Stimulated activated naive B cell treated with anti-CD40 and anti-IgM and Interleukin-4, amounts not matched to agents 10 μg/mL and 1 μg/mL and 100 μg/mL, for 72 hours (primary cell): ENCODE measurements at regions not wholly inside any gene's neighbourhood (a gene's known extent, or its start where the extent isn't known, plus 50 kb on each side); places are given as distances from the start of the nearest gene placed in this dataset.

Experiments used
- ATAC-seq, 2 donors: fragments of 150-1000 bp; cut with Tn5 transposase; replicated peaks; 2 replicates each; pipeline ENCODE4 v1.10.0; 2021; ENCODE audit warnings: moderate library complexity in 1 of 2
- DNase-seq: peaks from one replicate; pipeline ENCODE4 v3.0.0; 2021
- H3K27ac Mint-ChIP-seq: one replicate; pipeline ENCODE4 v1.8.0; 2022; ENCODE audit warnings: mild to moderate bottlenecking, mixed read lengths
- H3K27me3 Mint-ChIP-seq, 2 donors: one replicate each; pipeline ENCODE4 v1.8.0; 2022; ENCODE audit warnings: mixed read lengths in 2 of 2
- H3K36me3 Mint-ChIP-seq, 2 donors: one replicate each; pipeline ENCODE4 v1.8.0; 2022; ENCODE audit warnings: mixed read lengths in 2 of 2, mild to moderate bottlenecking in 1 of 2
- H3K4me1 Mint-ChIP-seq, 2 donors: one replicate each; pipeline ENCODE4 v1.8.0; 2022; ENCODE audit warnings: mixed read lengths in 2 of 2, mild to moderate bottlenecking in 1 of 2
- H3K4me3 Mint-ChIP-seq, 2 donors: one replicate each; pipeline ENCODE4 v1.8.0; 2022; ENCODE audit warnings: mild to moderate bottlenecking in 2 of 2, mixed read lengths in 2 of 2, moderate library complexity in 1 of 2
- H3K9me3 Mint-ChIP-seq, 2 donors: one replicate each; pipeline ENCODE4 v1.8.0; 2022; ENCODE audit warnings: mixed read lengths in 2 of 2, mild to moderate bottlenecking in 1 of 2

DNA sequence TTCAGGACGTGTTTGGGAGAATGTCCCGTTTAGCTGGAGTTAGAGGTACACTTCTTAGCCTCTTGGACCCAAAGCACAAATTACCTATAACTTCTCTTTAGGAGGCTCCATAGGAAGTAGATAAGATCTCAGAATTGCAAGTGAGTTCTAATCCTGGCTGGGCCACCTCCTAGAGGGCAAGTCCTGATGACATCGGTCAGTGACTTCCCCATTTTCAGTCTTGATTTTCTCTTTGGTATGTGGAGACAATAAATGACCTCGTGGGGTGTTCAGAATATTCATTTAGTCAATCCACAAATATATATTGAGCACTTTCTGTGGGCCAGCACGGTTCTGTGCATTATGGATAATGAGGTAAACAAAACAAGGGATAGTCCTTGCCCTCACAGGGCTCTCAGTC lies 208.6 kb downstream of the CWF19L2 start:
- DNase-seq (no peak), ATAC-seq (no peak)
- peaks cover 0 to 5% of the 10 kb centered on the region in 2 donors for H3K27me3 Mint-ChIP-seq
- H3K27ac Mint-ChIP-seq = no peak overlapping the region
- H3K9me3 Mint-ChIP-seq = peaks cover 0 to 2% of the 10 kb centered on the region in 2 donors
- H3K36me3 Mint-ChIP-seq = no peaks in the 10 kb centered on the region
- H3K4me3 Mint-ChIP-seq = no peak overlapping the region
- H3K4me1 Mint-ChIP-seq = peaks cover 0 to 2% of the 10 kb centered on the region in 2 donors

DNA sequence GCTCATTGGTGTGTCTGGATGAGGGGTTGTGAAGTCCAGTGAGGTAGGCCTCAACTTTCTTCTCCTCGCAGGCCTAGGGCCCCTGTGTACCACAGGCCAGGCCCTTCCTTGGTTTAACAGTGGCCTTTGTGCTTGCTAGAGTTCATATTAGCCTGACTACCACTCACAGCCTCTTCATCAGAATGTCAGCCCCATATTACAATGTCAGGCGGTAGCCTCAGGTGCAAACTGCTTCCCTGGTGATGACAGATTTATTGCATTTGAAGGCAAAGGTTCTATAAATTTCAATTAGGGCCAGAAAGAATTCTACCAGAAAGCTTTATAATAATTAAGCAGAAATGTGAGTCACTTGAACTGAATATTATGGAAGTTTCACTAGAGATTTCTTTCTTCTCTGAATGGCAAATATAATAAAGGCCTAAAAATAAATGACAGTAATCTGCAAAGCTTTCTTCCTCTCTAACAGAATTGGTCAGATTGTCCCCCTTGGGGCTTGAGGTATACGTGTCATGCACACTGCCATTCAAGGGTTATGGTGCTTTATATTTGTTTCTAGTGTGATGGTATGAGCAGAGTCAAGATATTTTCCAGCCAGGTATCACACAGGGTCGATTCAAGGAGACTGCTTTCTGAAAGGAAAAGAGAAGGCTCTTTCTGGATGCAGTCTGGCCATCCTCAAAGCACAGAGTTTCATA lies 210.3 kb downstream of the CWF19L2 start:
- no peaks in the 10 kb centered on the region for H3K4me1 Mint-ChIP-seq
- no peaks in the 10 kb centered on the region for H3K9me3 Mint-ChIP-seq
- H3K4me3 Mint-ChIP-seq = no peak overlapping the region
- H3K27ac Mint-ChIP-seq = no peak overlapping the region
- H3K27me3 Mint-ChIP-seq = no peaks in the 10 kb centered on the region
- ATAC-seq (no peak), DNase-seq (no peak)
- H3K36me3 Mint-ChIP-seq = no peaks in the 10 kb centered on the region

DNA sequence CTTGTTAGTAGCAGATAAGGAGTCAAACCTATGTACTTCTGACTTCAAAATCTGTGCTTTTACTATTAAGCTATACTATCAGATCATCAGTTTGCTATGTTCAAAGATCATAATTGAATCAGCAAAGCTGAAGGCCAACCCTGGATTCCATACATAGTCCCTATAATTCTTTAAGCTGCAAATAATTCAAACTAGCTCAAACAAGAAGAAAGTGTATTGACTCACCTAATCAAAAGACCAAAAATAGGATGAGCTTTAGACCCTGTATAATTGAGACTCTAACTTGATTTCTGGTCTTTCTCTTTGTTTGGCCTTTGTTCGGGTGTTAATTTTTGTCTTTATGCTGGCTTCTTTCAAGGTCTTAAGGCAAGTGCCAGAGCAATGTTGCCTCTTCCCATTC lies 213.7 kb downstream of the CWF19L2 start:
- H3K27ac Mint-ChIP-seq = no peak overlapping the region
- ATAC-seq (no peak), DNase-seq (no peak)
- no peaks in the 10 kb centered on the region for H3K27me3 Mint-ChIP-seq
- H3K9me3 Mint-ChIP-seq = no peaks in the 10 kb centered on the region
- H3K4me3 Mint-ChIP-seq = no peak overlapping the region
- no peaks in the 10 kb centered on the region for H3K36me3 Mint-ChIP-seq
- no peaks in the 10 kb centered on the region for H3K4me1 Mint-ChIP-seq

DNA sequence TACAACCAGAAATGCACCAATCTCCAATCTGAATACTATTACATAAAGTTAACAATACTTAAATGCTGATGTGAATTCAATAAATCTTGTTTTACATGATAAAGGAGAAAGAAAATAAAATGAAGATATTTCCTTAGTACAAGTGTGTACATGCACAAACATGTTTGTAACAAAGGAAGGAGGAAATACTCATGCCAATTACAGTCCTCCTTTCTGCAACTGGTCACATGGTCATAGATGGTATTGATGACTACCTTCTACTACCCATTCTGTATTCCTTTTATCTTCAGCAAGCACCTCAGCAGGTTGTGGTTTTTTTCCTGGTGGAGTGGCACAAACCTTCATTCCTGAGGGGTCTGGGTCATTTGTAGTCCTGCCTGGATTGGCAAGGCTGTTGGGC lies 214.2 kb upstream of the GUCY1A2 start:
- no peaks in the 10 kb centered on the region for H3K27me3 Mint-ChIP-seq
- H3K4me3 Mint-ChIP-seq = no peak overlapping the region
- peaks cover 9 to 10% of the 10 kb centered on the region in 2 donors for H3K9me3 Mint-ChIP-seq

DNA sequence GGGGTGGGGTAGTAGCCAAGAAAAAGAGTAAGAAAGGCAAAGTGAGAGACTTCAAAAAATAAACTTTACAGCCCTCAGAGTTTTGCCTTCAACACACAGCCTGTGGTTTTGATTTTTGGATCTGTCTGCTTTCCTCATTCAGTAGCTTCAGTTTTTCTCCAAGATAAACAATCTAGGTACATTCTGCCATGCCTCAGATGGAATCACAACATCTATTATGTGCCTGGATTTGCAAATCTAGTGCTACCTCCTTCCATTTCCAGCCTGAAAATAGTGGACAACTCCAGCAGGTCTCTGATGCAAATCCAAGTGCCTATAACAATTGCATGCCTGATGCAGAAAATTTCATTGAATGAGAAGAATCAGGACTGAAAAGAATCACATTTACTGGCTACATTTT lies 206.6 kb upstream of the GUCY1A2 start:
- ATAC-seq (no peak), DNase-seq (no peak)
- Mint-ChIP-seq H3K27ac (no peak overlapping the region), H3K4me3 (no peak overlapping the region), H3K9me3 (peaks cover 5 to 6% of the 10 kb centered on the region in 2 donors), H3K36me3 (no peaks in the 10 kb centered on the region), H3K4me1 (no peaks in the 10 kb centered on the region), H3K27me3 (no peaks in the 10 kb centered on the region)

More for the DNA sequence above, 214.2 kb upstream of the GUCY1A2 start:
- no peak for DNase-seq
- Mint-ChIP-seq H3K36me3 (no peaks in the 10 kb centered on the region), H3K4me1 (no peaks in the 10 kb centered on the region), H3K27ac (no peak overlapping the region)
- ATAC-seq = no peak

DNA sequence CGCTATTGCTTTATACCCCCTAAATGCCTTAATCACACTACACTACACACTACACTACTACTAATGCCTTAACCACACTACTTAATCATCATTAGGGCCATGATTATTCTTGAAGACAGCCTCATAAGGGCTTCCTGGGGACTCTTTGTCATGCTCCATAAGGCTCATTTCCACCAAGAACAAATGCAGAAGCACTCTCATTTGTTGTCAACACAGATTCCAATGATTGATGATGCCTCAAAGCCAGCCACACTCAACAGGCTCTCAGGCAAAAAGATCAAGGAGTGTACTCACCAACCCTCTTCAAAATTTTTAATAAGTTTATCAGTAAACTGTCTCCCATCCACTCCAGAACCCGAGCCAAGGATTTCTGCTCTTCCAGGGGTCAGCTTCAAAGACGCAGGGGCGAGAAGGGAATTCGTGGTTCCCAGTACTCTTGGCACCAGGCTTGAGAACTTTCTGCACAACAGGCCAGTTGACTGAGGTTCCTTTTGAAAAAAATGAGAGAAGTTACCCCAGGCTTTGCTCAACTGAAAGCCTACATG lies 204.7 kb upstream of the GUCY1A2 start:
- ATAC-seq (no peak), DNase-seq (no peak)
- Mint-ChIP-seq H3K4me3 (no peak overlapping the region), H3K4me1 (no peaks in the 10 kb centered on the region), H3K27me3 (no peaks in the 10 kb centered on the region), H3K27ac (no peak overlapping the region), H3K9me3 (peaks cover 1 to 2% of the 10 kb centered on the region in 2 donors), H3K36me3 (no peaks in the 10 kb centered on the region)

DNA sequence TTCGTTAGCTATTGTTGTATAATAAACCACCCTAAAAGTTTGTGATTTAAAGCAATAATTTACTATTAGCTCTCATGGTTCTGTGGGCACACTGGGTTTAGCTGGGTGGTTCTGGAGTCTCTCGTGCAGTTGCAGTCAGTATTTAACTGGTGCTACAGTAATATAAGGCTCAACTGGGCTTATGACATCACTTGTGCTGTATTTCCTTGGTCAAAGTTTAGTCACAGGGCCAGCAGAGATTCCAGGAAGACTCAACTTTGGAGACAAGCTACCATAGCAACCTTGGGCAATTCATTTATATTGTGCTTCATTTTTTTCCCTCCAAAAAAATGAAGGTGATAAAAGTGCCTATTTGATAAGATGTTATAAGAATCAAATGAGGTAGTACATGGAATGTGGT lies 204.2 kb upstream of the GUCY1A2 start:
- Mint-ChIP-seq H3K9me3 (peaks cover 0 to 1% of the 10 kb centered on the region in 2 donors), H3K4me3 (no peak overlapping the region), H3K4me1 (no peaks in the 10 kb centered on the region), H3K36me3 (no peaks in the 10 kb centered on the region), H3K27me3 (no peaks in the 10 kb centered on the region), H3K27ac (no peak overlapping the region)
- DNase-seq (no peak), ATAC-seq (no peak)

DNA sequence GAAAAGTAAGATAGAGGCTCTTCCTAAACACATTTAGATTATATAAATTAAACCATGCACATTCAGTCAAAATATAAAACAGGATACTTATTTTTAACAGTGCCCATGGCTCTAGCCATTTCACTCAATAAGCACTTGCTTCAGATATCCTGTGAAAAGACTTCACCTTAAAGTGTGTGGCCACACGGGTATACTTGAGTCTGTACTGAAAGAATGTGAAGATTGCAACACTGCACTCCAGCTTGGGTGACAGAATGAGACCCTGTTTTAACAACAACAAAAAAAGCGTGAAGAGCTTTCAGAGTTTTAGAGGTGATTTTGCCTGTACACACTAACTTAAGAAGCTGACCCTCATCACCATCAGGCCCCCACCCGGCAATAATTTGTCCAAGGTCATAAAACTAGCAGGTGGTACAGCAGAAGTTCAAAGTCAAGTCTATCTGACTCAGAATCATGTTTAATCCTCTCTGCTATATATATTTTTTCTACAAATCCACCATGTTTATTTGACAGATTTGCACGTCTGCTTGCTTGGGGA lies 203.5 kb upstream of the GUCY1A2 start:
- Mint-ChIP-seq H3K4me3 (no peak overlapping the region), H3K9me3 (peaks cover 0 to 1% of the 10 kb centered on the region in 2 donors), H3K36me3 (no peaks in the 10 kb centered on the region), H3K4me1 (no peaks in the 10 kb centered on the region), H3K27me3 (no peaks in the 10 kb centered on the region), H3K27ac (no peak overlapping the region)
- DNase-seq (no peak), ATAC-seq (no peak)

DNA sequence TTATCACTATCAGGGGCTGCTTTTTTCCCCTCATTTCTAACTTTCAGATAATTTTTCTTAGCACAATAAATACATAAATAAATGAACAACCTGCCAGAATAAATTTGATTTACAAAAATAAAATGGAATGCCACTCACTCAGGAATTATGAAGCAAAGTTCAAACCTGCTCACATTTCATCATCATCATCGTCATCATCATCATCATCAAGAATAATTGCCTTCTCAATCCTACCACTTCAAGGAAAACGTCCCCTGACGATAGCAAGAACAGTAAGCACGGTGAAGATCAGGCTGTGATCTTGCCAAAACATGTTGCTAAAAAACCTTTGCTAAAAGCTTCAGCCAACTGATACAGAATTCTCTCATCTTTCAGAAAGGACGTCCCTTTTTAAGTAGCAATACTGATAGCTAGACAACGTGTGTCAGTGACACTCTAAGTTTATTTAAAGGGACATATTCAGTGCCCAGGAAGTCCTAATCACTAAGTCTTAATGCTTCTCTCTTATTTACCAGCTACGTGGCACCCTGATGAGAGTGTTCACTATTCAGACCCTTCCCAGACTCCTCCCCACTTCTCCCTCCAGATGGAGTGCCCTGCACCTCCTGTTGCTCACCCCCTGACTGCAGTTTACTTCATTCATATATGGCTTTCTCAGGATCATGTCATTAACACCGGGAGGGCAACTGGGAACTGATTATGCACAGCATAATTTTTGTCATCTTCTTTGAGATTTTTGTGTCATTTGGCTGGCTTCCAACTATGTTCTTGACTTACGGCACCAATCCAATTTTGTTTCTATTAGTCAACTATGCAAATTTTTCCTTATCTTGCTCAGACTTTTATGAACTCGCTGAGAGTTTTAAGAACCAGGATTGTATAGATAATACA lies 200.1 kb upstream of the GUCY1A2 start:
- ATAC-seq = no peak
- DNase-seq = no peak
- Mint-ChIP-seq H3K4me1 (no peaks in the 10 kb centered on the region), H3K27me3 (no peaks in the 10 kb centered on the region), H3K36me3 (no peaks in the 10 kb centered on the region), H3K4me3 (no peak overlapping the region), H3K27ac (no peak overlapping the region), H3K9me3 (peaks cover 0 to 1% of the 10 kb centered on the region in 2 donors)

DNA sequence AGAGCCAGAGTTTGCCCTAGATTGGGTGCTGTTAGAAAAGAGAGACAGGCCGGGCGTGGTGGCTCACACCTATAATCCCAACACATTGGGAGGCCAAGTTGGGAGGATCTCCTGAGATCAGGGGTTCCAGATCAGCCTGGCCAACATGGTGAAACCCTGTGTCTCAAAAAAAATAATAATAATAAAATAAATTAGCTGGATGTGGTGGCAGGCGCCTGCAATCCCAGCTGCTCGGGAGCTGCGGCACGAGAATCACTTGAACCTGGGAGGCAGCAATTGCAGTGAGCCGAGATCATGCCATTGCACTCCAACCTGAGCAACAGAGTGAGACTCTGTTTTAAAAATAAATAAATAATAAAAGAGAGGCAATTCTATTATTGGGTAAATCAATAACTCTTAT lies 199.2 kb upstream of the GUCY1A2 start:
- H3K4me3 Mint-ChIP-seq = no peak overlapping the region

DNA sequence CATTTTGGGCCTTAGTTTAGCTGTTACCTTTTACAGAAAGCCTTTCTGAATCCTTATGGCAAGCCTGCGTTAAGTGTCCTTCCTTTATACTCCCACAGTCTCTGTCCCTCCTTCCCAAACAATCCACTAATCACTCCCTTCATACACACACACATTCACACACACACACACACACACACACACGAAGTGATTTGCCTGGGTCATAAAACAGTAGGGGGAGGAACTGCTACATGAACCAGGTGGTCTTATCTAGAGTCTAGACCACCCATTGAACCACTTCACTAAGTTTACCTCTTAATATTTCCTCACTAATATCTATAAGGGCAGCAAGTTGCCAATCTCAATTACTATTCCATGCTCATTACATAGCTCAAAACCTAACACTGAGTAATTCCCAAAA lies 196.7 kb upstream of the GUCY1A2 start:
- Mint-ChIP-seq H3K27ac (no peak overlapping the region), H3K4me3 (no peak overlapping the region)

More for the DNA sequence above, 199.2 kb upstream of the GUCY1A2 start:
- no peaks in the 10 kb centered on the region for H3K36me3 Mint-ChIP-seq
- no peaks in the 10 kb centered on the region for H3K27me3 Mint-ChIP-seq
- H3K27ac Mint-ChIP-seq = no peak overlapping the region
- no peak for ATAC-seq
- no peaks in the 10 kb centered on the region for H3K4me1 Mint-ChIP-seq
- peaks cover 0 to 1% of the 10 kb centered on the region in 2 donors for H3K9me3 Mint-ChIP-seq
- DNase-seq = no peak

DNA sequence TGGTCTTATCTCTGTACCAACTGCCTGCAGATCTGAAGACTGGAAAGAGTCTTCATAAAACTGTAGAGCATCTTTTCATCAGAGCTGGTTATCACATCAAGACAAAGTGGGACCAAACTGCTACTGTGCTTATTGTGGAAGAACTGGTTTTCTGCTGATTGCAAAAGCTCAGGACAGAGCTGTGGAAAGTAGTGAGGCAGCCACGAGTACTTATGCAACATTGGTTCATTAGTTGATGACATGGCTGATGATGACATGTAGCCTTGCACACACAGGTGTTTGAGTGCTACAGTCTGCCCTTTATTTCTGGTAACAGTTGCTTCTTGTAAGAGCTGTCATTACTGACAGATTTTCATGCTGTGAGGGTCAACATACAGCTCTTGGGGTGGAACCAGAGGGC lies 185.4 kb upstream of the GUCY1A2 start:
- H3K36me3 Mint-ChIP-seq = no peaks in the 10 kb centered on the region
- H3K4me3 Mint-ChIP-seq = no peak overlapping the region
- no peak for DNase-seq
- no peak for ATAC-seq
- peaks cover 3 to 16% of the 10 kb centered on the region in 2 donors for H3K9me3 Mint-ChIP-seq
- no peaks in the 10 kb centered on the region for H3K4me1 Mint-ChIP-seq
- H3K27me3 Mint-ChIP-seq = no peaks in the 10 kb centered on the region
- no peak overlapping the region for H3K27ac Mint-ChIP-seq

More for the DNA sequence above, 196.7 kb upstream of the GUCY1A2 start:
- Mint-ChIP-seq H3K27me3 (no peaks in the 10 kb centered on the region), H3K36me3 (no peaks in the 10 kb centered on the region), H3K4me1 (no peaks in the 10 kb centered on the region), H3K9me3 (no peaks in the 10 kb centered on the region)
- ATAC-seq = no peak
- DNase-seq = no peak

DNA sequence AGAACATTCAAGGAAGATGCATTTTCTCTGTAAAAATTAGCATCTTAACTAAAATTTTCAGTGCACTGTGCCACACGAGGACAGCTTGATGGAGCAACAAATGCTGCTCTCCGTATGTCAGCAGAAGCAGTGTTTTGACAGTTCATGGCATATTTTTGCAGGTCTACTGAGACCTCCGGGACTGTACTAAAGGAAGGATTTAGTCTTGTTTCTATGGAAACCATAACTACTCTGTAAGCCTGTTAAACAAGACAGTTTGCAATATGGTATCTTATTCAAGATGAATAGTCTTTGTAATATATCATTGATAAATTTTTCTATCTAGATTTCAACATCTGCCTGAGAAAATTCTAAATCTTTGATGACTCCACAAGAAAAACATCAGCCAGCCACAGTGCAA lies 184.0 kb upstream of the GUCY1A2 start:
- Mint-ChIP-seq H3K27me3 (no peaks in the 10 kb centered on the region), H3K36me3 (no peaks in the 10 kb centered on the region), H3K4me3 (no peak overlapping the region), H3K9me3 (peaks cover 3 to 20% of the 10 kb centered on the region in 2 donors), H3K27ac (no peak overlapping the region), H3K4me1 (no peaks in the 10 kb centered on the region)
- ATAC-seq (no peak), DNase-seq (no peak)

DNA sequence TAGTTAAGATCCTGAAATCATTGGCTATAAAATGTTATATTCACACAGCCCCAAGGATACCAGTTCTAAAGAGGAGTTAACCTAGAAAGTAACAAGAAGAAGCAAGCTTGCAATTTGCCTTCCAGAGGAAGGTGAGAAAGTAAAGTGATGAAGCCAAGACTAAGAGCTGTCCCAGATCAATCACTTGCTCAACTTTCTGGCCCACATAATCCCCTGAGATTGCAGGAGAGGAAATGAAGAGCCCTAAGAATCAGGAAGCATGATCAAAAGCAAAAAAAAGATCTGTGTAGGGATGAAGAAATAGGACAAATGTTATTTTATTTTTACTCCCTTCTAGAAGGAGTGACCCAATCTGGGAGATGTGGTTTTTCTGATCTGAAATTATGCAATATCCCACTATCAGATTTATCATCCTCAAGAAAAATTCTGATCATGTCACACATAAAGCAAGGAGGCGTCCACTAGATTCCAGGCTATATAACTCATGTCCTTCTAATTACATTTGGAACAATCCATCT lies 180.3 kb upstream of the GUCY1A2 start:
- ATAC-seq (no peak), DNase-seq (no peak)
- no peaks in the 10 kb centered on the region for H3K36me3 Mint-ChIP-seq
- peaks cover 3 to 5% of the 10 kb centered on the region in 2 donors for H3K9me3 Mint-ChIP-seq
- no peaks in the 10 kb centered on the region for H3K27me3 Mint-ChIP-seq
- no peak overlapping the region for H3K27ac Mint-ChIP-seq
- no peak overlapping the region for H3K4me3 Mint-ChIP-seq
- no peaks in the 10 kb centered on the region for H3K4me1 Mint-ChIP-seq
